NCI-H1417 treated with DMSO at 0.1 percent for 48 hours (cell line): ENCODE measurements at regions not wholly inside any gene's neighbourhood (a gene's known extent, or its start where the extent isn't known, plus 50 kb on each side); places are given as distances from the start of the nearest gene placed in this dataset.

ENCODE experiments used
- DNase-seq: peaks from one replicate; lab custom pipeline; 2025; lab: John Stamatoyannopoulos, UW

- no peak for DNase-seq
Observed at GRCh38 chr5:104751969-104752368, 1189.4 kb upstream of the NUDT12 start.

GRCh38 chr5:104739905-104740304 lies 1177.3 kb upstream of the NUDT12 start:
- DNase-seq: no peak

DNA sequence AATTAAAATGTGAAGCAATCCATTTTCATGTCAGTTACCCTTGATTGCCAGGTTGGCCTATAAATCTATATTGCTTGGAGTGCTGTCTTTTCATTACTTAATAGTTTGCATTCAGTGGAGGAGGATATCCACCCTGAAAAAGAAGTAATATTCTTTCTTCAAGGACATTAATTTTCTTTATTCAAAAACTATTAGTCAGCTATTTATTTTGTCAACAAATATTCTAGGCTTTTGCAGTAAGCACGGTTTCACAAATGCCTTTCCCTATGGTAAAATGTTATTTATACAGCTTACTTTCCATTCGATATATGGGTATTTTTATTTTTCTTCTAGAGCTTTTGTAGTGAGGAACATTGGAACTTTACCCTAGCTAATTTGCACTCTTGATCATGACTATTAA lies 1176.9 kb upstream of the NUDT12 start:
- no peak for DNase-seq

DNA sequence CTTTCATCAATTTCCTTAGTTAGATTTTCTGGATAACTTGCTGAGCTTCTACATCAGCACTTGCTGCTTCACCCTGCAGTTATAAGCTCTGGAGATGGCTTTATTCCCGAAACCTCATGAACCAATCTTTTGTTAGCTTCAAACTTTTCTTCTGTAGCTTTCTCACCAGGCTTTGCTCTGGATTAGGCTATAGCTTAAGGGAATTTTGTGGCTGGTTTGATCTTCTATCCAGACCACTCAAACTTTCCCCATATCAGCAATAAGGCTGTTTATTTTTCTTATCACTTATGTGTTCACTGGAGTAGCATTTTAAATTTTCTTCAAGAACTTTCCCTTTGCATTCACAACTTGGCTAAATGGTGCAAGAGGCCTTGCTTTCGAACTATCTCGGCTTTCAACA lies 1173.5 kb upstream of the NUDT12 start:
- no peak for DNase-seq

DNA sequence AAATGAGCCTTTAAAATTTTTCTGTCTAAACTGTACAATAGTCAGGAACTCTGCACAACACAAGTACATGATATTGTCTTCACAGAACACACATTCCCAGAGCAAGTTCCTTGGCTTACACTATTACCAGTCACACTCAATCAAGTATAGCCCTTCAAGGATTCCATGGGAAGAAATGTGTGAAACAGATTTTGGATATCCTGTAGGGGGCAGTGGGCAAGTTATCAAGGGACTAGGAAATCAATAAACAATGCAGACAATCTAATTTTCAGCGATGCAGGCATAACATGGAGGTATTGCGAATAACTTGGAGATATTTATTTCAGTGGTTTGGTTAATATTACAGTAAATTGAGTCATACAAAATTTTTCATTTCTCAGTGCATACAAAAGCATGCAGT lies 1171.5 kb upstream of the NUDT12 start:
- DNase-seq: no peak

- DNase-seq: no peak
Observed at GRCh38 chr5:104733063-104733669, 1170.6 kb upstream of the NUDT12 start.

- DNase-seq: no peak
Observed at GRCh38 chr5:104731331-104731730, 1168.7 kb upstream of the NUDT12 start.

GRCh38 chr5:104708027-104708426 lies 1145.4 kb upstream of the NUDT12 start:
- DNase-seq: no peak

GRCh38 chr5:104706600-104706999 lies 1144.0 kb upstream of the NUDT12 start:
- no peak for DNase-seq

GRCh38 chr5:104702212-104702611 lies 1139.6 kb upstream of the NUDT12 start:
- DNase-seq: no peak

- DNase-seq: no peak
Observed at GRCh38 chr5:104699438-104699837, 1136.8 kb upstream of the NUDT12 start.

DNA sequence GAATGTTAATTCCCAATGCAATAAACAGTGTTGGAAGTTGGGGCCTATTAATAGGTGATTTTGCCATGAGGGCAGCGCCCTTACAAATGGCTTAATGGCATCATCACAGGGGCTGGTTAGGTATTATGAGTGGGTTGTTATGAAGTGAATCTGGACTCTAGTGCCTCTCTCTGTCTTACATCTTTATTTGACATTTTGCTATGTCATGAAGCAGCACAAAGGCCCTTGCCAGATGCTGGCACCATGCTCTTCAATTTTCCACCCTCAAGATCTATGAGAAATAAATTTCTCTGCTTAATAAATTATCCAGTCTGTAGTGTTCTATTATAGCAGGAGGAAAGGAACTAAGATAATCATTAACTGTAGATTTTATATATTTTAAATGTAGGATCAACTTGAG lies 1098.7 kb upstream of the NUDT12 start:
- no peak for DNase-seq

DNA sequence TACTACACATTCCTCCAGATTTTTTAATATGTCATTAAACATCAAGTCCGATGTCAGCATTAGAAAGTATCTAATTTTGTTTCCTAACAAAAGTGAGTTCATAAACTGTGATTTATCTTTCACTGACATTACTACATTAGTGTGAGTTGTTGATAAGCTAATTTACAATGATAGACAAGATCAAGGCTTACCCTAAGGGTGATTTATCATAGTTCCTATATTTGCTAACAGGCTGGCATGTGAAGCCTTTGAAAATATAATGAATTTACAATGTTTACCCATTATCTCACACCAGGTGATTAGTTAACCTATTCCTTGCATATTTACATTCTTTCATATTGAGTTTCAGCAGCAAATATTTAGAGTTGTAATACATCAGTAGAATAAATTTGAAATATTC lies 1096.9 kb upstream of the NUDT12 start:
- DNase-seq: no peak

DNA sequence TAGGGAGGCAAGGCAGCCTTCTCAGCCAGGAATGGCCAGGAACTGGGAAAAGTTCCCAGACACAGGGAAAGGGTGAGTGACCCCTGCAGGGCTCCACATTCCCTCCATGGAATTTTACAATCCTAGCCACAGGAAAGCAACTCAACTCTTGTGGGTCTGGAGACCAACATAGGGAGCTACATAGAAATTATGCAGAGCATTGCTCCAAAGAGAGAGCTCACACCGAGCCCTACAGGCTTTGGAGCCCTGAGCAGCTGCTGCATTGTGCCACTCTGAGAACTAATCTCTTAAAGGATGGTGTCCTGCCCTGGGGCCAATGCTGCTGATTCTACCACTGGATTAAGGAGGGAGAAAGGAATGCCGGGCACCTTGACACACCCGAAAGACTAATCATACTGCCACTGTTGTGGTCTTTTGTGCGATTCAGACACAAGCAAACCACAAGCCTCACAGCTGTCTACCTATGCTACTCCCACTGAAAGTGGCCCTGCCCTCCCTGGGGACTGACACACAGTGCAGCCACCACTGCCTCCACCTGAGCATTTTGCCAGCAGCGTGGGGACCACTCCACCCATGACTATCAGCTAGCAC lies 1089.8 kb upstream of the NUDT12 start:
- DNase-seq: no peak

GRCh38 chr5:104650313-104651055 lies 1087.9 kb upstream of the NUDT12 start:
- no peak for DNase-seq

DNA sequence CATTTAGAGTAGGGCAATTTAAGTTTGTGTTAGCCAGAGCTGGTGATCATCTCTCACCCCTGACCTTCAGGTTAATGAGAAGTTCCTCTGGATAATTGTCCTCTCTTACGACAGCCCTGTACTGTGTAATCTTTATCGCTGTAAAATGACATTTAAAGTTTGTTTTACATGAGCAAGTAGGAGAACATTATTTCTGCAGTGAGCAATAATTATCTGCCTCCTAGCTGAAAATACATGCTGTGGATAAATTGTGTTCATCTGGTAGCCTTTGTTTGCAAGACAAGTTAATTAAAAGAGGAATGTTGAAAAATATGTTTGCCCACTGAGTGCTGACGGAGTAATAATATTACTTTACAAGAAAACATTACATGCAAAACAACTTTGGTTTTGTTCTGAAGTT lies 1083.8 kb upstream of the NUDT12 start:
- no peak for DNase-seq

DNA sequence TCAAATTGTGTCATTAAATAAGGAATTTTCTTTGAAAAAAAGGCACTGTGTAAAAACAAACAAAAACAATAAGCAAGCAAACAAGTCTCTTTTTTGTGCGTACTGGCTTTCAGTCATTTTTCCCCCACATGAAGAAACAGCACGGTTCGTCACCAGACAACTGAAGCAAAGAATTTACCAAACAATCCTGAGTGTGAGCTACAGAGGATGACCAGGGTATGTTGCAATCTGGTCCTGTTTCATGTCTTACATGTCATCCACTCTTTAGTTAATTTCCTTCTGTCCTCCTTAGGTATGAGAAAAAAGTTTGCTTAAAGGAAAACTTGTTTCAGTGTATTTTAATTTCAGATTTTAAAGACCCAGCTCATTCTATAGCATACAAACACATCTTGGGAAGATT lies 1080.7 kb upstream of the NUDT12 start:
- no peak for DNase-seq

- DNase-seq: no peak
Observed at GRCh38 chr5:104635227-104635626, 1072.6 kb upstream of the NUDT12 start.

DNA sequence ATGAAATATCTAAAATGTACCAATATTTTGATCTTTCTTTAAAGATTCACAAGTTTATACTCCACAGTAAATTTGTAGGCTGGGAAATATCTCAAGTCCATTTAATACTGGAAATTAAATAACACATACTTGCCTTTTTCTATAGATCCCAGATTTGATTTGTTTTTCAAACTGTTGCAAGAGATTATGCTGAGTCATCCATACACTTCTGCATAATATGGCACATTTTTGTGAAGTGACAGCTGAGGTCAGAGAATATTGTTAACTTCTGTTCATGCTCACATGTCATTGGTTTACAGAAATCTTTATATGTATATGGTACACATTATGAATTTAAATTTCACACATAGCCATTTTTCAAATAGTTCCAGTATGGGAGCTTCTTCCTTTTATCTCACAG lies 1066.3 kb upstream of the NUDT12 start:
- no peak for DNase-seq

DNA sequence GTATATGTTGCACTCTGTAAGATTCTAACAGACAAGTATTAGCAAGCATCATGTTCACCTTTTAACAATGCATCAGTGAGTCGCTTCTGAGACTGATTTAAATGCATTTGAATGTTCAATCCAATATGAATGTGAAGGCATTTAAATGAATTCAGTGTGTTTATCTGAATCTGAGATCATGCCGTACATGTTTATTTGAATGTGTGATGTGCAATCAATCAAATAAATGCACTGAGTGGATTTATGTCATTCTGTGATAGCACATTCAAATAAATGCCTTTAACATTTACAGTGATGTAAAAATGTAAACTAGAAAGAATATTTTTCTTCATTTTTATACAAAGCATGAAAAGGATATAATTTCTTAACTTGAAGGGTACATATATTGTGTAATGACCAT lies 1063.5 kb upstream of the NUDT12 start:
- no peak for DNase-seq

DNA sequence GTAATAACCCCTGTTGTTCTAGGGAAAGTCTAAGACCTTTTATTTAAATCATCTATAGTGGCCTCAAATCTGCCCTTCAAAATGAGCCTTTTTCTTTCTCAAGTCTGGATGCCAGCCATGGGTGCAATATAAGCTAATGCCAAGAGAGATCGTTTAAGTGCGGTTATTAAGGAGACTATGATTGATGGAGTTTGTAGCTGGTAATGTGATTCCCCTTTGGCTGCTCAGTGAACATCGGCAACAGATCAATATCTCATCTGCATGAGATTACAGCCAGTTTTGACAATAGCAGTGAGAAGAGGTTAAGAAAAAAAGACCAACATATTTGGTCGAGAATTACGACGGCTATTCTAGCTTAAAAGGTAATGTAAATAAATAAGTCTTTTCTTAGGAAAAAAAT lies 1049.4 kb upstream of the NUDT12 start:
- DNase-seq: no peak

DNA sequence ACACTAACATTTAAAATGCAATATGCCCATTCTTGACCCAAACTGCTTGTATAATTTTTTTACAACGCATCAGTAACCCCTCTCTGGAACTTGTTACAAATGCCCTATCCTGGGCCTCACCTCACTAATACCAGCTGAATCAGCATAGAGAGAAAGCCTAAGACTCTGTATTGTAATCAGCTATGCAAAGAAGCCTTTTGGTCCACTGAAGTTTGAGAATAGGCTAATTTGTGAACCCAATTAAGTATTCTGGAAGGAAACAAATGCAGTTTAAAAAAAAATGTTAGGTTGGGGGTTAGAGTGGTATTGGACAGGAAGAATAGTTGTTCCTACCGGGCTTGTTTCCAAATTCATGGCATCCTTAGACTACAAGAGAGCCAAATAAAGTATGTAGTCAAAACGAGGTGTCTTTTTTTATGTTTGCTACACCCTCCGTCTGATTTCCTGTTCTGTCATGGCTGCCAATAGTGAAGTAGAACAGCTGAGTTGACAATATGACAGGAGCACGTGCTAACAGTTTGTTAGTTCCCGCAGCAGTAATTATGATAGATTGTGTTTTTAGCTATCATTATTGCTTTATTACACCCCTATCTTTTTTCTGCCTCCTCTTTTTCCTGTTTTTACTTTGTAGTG lies 1048.7 kb upstream of the NUDT12 start:
- no peak for DNase-seq

GRCh38 chr5:104606258-104606829 lies 1043.8 kb upstream of the NUDT12 start:
- peak; percentile 16 for DNase-seq
